B cell (primary cell): ENCODE measurements at regions not wholly inside any gene's neighbourhood (a gene's known extent, or its start where the extent isn't known, plus 50 kb on each side); places are given as distances from the start of the nearest gene placed in this dataset.

ENCODE experiments used
- ATAC-seq: fragments of 200-7000 bp; cut with Tn5 transposase; one replicate; pipeline ENCODE4 v1.10.0; 2021; ENCODE audit warnings: low read depth, mild to moderate bottlenecking, moderate number of reproducible peaks, moderate library complexity
- CTCF ChIA-PET: fragments of 350-600 bp; sonication (Branson Sonifier 250); formaldehyde crosslinking; loops from one replicate; lab custom pipeline; 2021; ENCODE audit warnings: antibody characterized with exemption, inconsistent platforms; lab: Charles Lee
- POLR2A ChIA-PET: fragments of 350-600 bp; sonication (Branson Sonifier 250); formaldehyde crosslinking; loops from one replicate; lab custom pipeline; 2021; ENCODE audit warnings: antibody characterized with exemption; lab: Charles Lee
- DNase-seq: peaks from one replicate; pipeline ENCODE4 v3.0.0; 2013
- H2AFZ ChIP-seq: 2 replicates; pipeline ENCODE4 v1.6.1; 2012; ENCODE audit warnings: mild to moderate bottlenecking, low read depth, low read length; ENCODE audit not compliant: insufficient read depth, poor library complexity, severe bottlenecking
- H3K27ac ChIP-seq, 2 donors: 1 replicate in 1 of 2; 2 replicates in 1 of 2; pipeline ENCODE4 v1.5.1; 2012 to 2013; ENCODE audit warnings: low read length in 2 of 2, mild to moderate bottlenecking in 2 of 2, moderate library complexity in 1 of 2
- H3K27me3 ChIP-seq, 4 experiments: fragments of 200-600 bp in 1 of 4; sonication (generic) in 1 of 4; replicated peaks in 1 of 4; 1 replicate in 2 of 4; 2 replicates in 2 of 4; pipeline versions ENCODE4 v1.6.1 to v1.7.0; 2013 to 2016; ENCODE audit warnings: low read length in 3 of 4, mild to moderate bottlenecking in 2 of 4, mixed read lengths in 1 of 4, moderate library complexity in 1 of 4; ENCODE audit not compliant: insufficient read depth in 4 of 4, control insufficient read depth in 3 of 4; ENCODE audit errors: control extremely low read depth in 1 of 4
- H3K36me3 ChIP-seq, 2 experiments: replicated peaks in 1 of 2; 1 replicate in 1 of 2; 2 replicates in 1 of 2; pipeline versions ENCODE4 v1.6.1 to v1.7.1; 2013; ENCODE audit warnings: low read length in 1 of 2; ENCODE audit not compliant: insufficient read depth in 2 of 2, control insufficient read depth in 1 of 2; ENCODE audit errors: control extremely low read depth in 1 of 2, extremely low read depth in 1 of 2
- H3K4me1 ChIP-seq, 2 donors: fragments of 200-600 bp in 1 of 2; sonication (generic) in 1 of 2; 1 replicate in 1 of 2; 2 replicates in 1 of 2; pipeline versions ENCODE4 v1.5.1 to v1.6.1; 2013 to 2017; ENCODE audit warnings: low read length in 2 of 2; ENCODE audit not compliant: control insufficient read depth in 2 of 2, insufficient read depth in 2 of 2
- H3K4me2 ChIP-seq: replicated peaks from 2 replicates; pipeline ENCODE3; 2012; ENCODE audit warnings: mild to moderate bottlenecking, low read depth, low read length; ENCODE audit not compliant: poor library complexity, severe bottlenecking
- H3K4me3 ChIP-seq, 5 experiments: fragments of 200-600 bp in 1 of 5; sonication (generic) in 1 of 5; 1 replicate in 3 of 5; 2 replicates in 2 of 5; pipeline versions ENCODE4 v1.5.1 to v1.7.0; 2011 to 2016; ENCODE audit warnings: low read length in 4 of 5, mild to moderate bottlenecking in 4 of 5, low read depth in 2 of 5, control low read depth in 1 of 5, moderate library complexity in 1 of 5; ENCODE audit not compliant: insufficient read depth in 1 of 5; ENCODE audit errors: control extremely low read depth in 1 of 5, extremely low read depth in 1 of 5
- H3K79me2 ChIP-seq: fragments of 200-600 bp; sonication (generic); one replicate; pipeline ENCODE4 v1.6.0; 2016; ENCODE audit warnings: low read length; ENCODE audit not compliant: control insufficient read depth, insufficient read depth
- H3K9ac ChIP-seq: fragments of 200-600 bp; sonication (generic); 2 replicates; pipeline ENCODE4 v1.6.1; 2017; ENCODE audit warnings: mild to moderate bottlenecking, low read length, moderate library complexity
- H3K9me3 ChIP-seq, 3 donors: one replicate each; pipeline versions ENCODE4 v1.6.1 to v1.7.1; 2013; ENCODE audit warnings: low read length in 2 of 3; ENCODE audit not compliant: control insufficient read depth in 2 of 3, insufficient read depth in 1 of 3; ENCODE audit errors: control extremely low read depth in 1 of 3
- H4K20me1 ChIP-seq: 2 replicates; pipeline ENCODE4 v1.6.0; 2012; ENCODE audit warnings: mild to moderate bottlenecking, low read length; ENCODE audit not compliant: insufficient read depth, control insufficient read depth, poor library complexity, severe bottlenecking
- H3K27ac Mint-ChIP-seq: one replicate; pipeline ENCODE4 v1.8.0; 2021; ENCODE audit warnings: mixed read lengths
- H3K27me3 Mint-ChIP-seq: one replicate; pipeline ENCODE4 v1.8.0; 2021; ENCODE audit warnings: mixed read lengths
- H3K4me1 Mint-ChIP-seq: one replicate; pipeline ENCODE4 v1.8.0; 2021; ENCODE audit warnings: mixed read lengths
- H3K4me3 Mint-ChIP-seq: one replicate; pipeline ENCODE4 v1.8.0; 2021; ENCODE audit warnings: mixed read lengths
- H3K9me3 Mint-ChIP-seq: one replicate; pipeline ENCODE4 v1.8.0; 2022; ENCODE audit warnings: mixed read lengths; ENCODE audit not compliant: insufficient read depth
- EZH2 ChIP-seq: IDR thresholded peaks from 2 replicates; pipeline ENCODE4 v1.6.1; 2012; ENCODE audit warnings: borderline replicate concordance, low read depth, mild to moderate bottlenecking, moderate library complexity, low read length; ENCODE audit not compliant: insufficient read depth, poor library complexity, severe bottlenecking
- WGBS: methylation state at CpG from one replicate; pipeline ENCODE4 v1.1.5; 2013; ENCODE audit warnings: missing lambda C conversion rate; ENCODE audit not compliant: insufficient coverage; 5-methylcytosine and 5-hydroxymethylcytosine counted together
- intact Hi-C: fragments of 100-400 bp; cut with micrococcal nuclease; formaldehyde crosslinking; loops from one replicate; pipeline ENCODE4 v1.10.0; 2022
- TF ChIP-seq, protein P1 (sequence below): fragments of 200-600 bp; IDR thresholded peaks from one replicate; pipeline ENCODE4 v1.8.0; 2022; ENCODE audit warnings: antibody characterized with exemption, mild to moderate bottlenecking

DNA sequence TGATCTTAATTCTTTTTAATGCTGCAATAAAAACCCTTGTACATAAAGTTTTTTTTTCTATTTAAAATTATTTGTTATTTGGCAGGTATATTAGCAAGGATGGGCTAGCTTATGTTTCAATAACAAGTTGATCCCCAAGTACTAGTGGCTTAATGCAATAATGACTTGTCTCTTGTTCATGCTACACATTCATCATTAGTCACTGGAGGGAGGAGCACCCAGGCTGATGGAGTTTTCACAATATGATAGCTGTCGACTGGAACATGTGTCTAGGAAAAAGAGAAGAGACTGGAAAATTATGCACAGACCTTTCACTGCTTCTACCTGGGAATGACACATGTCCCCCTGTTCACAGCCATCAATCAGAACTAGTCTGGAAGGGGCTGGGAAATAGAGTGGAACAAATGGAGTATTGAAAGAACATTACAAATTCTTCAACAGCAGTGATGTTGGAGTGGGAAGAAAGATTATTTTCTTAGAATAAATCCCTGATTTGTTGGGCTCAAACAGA is 387.9 kb upstream of the RPS6KA3 start:
- TF ChIP-seq EZH2: no peak
- TF ChIP-seq, protein P1, sequence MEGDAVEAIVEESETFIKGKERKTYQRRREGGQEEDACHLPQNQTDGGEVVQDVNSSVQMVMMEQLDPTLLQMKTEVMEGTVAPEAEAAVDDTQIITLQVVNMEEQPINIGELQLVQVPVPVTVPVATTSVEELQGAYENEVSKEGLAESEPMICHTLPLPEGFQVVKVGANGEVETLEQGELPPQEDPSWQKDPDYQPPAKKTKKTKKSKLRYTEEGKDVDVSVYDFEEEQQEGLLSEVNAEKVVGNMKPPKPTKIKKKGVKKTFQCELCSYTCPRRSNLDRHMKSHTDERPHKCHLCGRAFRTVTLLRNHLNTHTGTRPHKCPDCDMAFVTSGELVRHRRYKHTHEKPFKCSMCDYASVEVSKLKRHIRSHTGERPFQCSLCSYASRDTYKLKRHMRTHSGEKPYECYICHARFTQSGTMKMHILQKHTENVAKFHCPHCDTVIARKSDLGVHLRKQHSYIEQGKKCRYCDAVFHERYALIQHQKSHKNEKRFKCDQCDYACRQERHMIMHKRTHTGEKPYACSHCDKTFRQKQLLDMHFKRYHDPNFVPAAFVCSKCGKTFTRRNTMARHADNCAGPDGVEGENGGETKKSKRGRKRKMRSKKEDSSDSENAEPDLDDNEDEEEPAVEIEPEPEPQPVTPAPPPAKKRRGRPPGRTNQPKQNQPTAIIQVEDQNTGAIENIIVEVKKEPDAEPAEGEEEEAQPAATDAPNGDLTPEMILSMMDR: no peak
- ATAC-seq: no peak
- POLR2A ChIA-PET: no interaction called here
- H2AFZ ChIP-seq: no peak overlapping the region
- no peaks in the 10 kb centered on the region for H3K27me3 Mint-ChIP-seq
- DNase-seq: no peak
- no peaks in the 10 kb centered on the region for H3K36me3 ChIP-seq
- H3K4me1 Mint-ChIP-seq: no peaks in the 10 kb centered on the region
- no peaks in the 10 kb centered on the region for H3K79me2 ChIP-seq
- no peak overlapping the region for H3K27ac Mint-ChIP-seq
- no peak overlapping the region for H3K27ac ChIP-seq
- no peak overlapping the region for H3K4me2 ChIP-seq
- H3K27me3 ChIP-seq: no peaks in the 10 kb centered on the region
- no CpG with 5 or more reads among the region's 1 CpG for WGBS
- intact Hi-C loops: no loop called here
- H3K9me3 ChIP-seq: no peaks in the 10 kb centered on the region
- no peaks in the 10 kb centered on the region for H3K4me1 ChIP-seq
- no peaks in the 10 kb centered on the region for H3K9me3 Mint-ChIP-seq
- CTCF ChIA-PET: no interaction called here
- no peak overlapping the region for H3K9ac ChIP-seq
- H3K4me3 ChIP-seq: no peak overlapping the region
- H3K4me3 Mint-ChIP-seq: no peak overlapping the region
- H4K20me1 ChIP-seq: no peaks in the 10 kb centered on the region

DNA sequence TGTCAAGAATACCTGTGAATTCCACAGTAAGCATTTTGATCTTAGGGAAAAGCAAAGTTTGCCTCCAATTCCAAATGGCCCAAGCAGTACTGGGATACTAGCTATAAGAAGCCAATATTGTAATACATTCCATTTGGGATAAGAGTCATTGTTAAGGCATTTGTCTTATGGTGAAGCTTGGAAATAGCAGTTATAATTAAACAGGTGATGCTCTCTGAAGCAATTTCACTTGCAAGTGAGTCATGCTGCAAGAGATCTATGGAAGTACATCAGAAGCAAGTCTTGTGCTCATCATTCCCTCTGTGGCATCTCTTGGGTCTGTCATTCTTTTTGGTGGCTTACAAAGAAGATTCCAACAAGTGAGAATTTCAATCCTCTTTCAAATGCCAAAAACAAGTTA is 386.4 kb upstream of the RPS6KA3 start:
- TF ChIP-seq, protein P1: no peak
- TF ChIP-seq EZH2: no peak
- Histone ChIP-seq H3K36me3 (no peaks in the 10 kb centered on the region), H3K9ac (no peak overlapping the region), H3K9me3 (no peaks in the 10 kb centered on the region), H2AFZ (no peak overlapping the region), H3K27me3 (no peaks in the 10 kb centered on the region), H4K20me1 (no peaks in the 10 kb centered on the region), H3K4me2 (no peak overlapping the region), H3K4me3 (no peak overlapping the region), H3K27ac (no peak overlapping the region), H3K79me2 (no peaks in the 10 kb centered on the region), H3K4me1 (no peaks in the 10 kb centered on the region)
- no peak overlapping the region for H3K4me3 Mint-ChIP-seq
- intact Hi-C loops: no loop called here
- DNase-seq (no peak), ATAC-seq (no peak)
- POLR2A ChIA-PET: no interaction called here
- CTCF ChIA-PET: no interaction called here
- no peaks in the 10 kb centered on the region for H3K9me3 Mint-ChIP-seq
- no peaks in the 10 kb centered on the region for H3K27me3 Mint-ChIP-seq
- H3K27ac Mint-ChIP-seq: no peak overlapping the region
- H3K4me1 Mint-ChIP-seq: no peaks in the 10 kb centered on the region
